ENCODE measurements at regions not wholly inside any gene's neighbourhood (a gene's known extent, or its start where the extent isn't known, plus 50 kb on each side); places are given as distances from the start of the nearest gene placed in this dataset.

GRCh38 chr6:85252085-85252484 is 197.8 kb upstream of the NT5E start:
- DNase-seq (no peak), ATAC-seq (no peak), FAIRE-seq (no peak)
- no peaks in the 10 kb centered on the region for H3K4me1 ChIP-seq
- no peaks in the 10 kb centered on the region for H3K36me3 ChIP-seq
- H3K9me3 ChIP-seq = no peaks in the 10 kb centered on the region
- intact Hi-C loops (cut with DNase I) = no loop called here
- no peak overlapping the region for H3K27ac ChIP-seq
- H3K27me3 ChIP-seq = no peaks in the 10 kb centered on the region
- no peak overlapping the region for H3K4me3 ChIP-seq
- WGBS, 2 donors = 27 to 34% methylated on average over 2 of the region's 2 CpGs
- no peak for TF ChIP-seq CTCF (IDR thresholded peaks at IDR 0.05)

GRCh38 chr6:85251300-85251699 is 198.6 kb upstream of the NT5E start:
- intact Hi-C loops (cut with DNase I) = no loop called here
- no peak overlapping the region for H3K27ac ChIP-seq
- H3K4me3 ChIP-seq = no peak overlapping the region
- H3K36me3 ChIP-seq = no peaks in the 10 kb centered on the region
- H3K27me3 ChIP-seq = no peaks in the 10 kb centered on the region
- DNase-seq (no peak), FAIRE-seq (no peak), ATAC-seq (no peak)
- H3K4me1 ChIP-seq = no peaks in the 10 kb centered on the region
- H3K9me3 ChIP-seq = no peaks in the 10 kb centered on the region
- 29 to 46% methylated on average over 1 of the region's 1 CpG for WGBS, 2 donors
- no peak for TF ChIP-seq CTCF (IDR thresholded peaks at IDR 0.05)

- Histone ChIP-seq H3K36me3 (no peaks in the 10 kb centered on the region), H3K9me3 (no peaks in the 10 kb centered on the region), H3K27me3 (no peaks in the 10 kb centered on the region), H3K4me3 (no peak overlapping the region), H3K27ac (no peak overlapping the region), H3K4me1 (no peaks in the 10 kb centered on the region)
- intact Hi-C loops (cut with DNase I) = no loop called here
- no peak for FAIRE-seq
- no peak for TF ChIP-seq CTCF (IDR thresholded peaks at IDR 0.05)
- WGBS, 2 donors = 47 to 56% methylated on average over 5 of the region's 5 CpGs
- peak in 2 of 4 donors; percentile 24 to 32 for ATAC-seq
- no peak for DNase-seq
These were observed 199.2 kb upstream of the NT5E start for GRCh38 chr6:85250586-85251220.

GRCh38 chr6:85245004-85245403 is 204.9 kb upstream of the NT5E start:
- intact Hi-C loops (cut with DNase I) = no loop called here
- FAIRE-seq = no peak
- 63 to 70% methylated on average over 3 of the region's 3 CpGs for WGBS, 2 donors
- H3K4me1 ChIP-seq = no peaks in the 10 kb centered on the region
- H3K9me3 ChIP-seq = no peaks in the 10 kb centered on the region
- no peaks in the 10 kb centered on the region for H3K27me3 ChIP-seq
- no peaks in the 10 kb centered on the region for H3K36me3 ChIP-seq
- TF ChIP-seq CTCF (IDR thresholded peaks at IDR 0.05) = no peak
- no peak for DNase-seq
- H3K27ac ChIP-seq = no peak overlapping the region
- no peak overlapping the region for H3K4me3 ChIP-seq
- ATAC-seq = no peak

- Histone ChIP-seq H3K27me3 (no peaks in the 10 kb centered on the region), H3K4me1 (no peaks in the 10 kb centered on the region), H3K27ac (no peak overlapping the region), H3K4me3 (no peak overlapping the region), H3K36me3 (no peaks in the 10 kb centered on the region), H3K9me3 (no peaks in the 10 kb centered on the region)
- ATAC-seq (no peak), FAIRE-seq (no peak), DNase-seq (no peak)
- no peak for TF ChIP-seq CTCF (IDR thresholded peaks at IDR 0.05)
- intact Hi-C loops (cut with DNase I) = no loop called here
- WGBS, 2 donors = 41 to 67% methylated on average over 1 of the region's 1 CpG
These were observed 208.3 kb upstream of the NT5E start for GRCh38 chr6:85241498-85242052.
